A549 (cell line): ENCODE measurements at regions not wholly inside any gene's neighbourhood (a gene's known extent, or its start where the extent isn't known, plus 50 kb on each side); places are given as distances from the start of the nearest gene placed in this dataset.

Experiments used
- ATAC-seq, 2 experiments: fragments of 200-7000 bp in 1 of 2; fragments of >200 bp in 1 of 2; cut with Nextera tagmentation in 1 of 2; cut with Tn5 transposase in 1 of 2; 3 replicates each; pipeline versions ENCODE4 v1.8.0 to v1.9.1; 2018 to 2020; ENCODE audit warnings: mild to moderate bottlenecking in 1 of 2, moderate library complexity in 1 of 2
- CTCF ChIA-PET: fragments of 300-600 bp; sonication (Branson Sonifier 250); formaldehyde crosslinking; extraction: SDS; loops from one replicate; lab custom pipeline; 2021; ENCODE audit warnings: antibody characterized with exemption, inconsistent platforms; lab: Yijun Ruan, JAX
- POLR2A ChIA-PET: fragments of 350-600 bp; formaldehyde crosslinking; extraction: SDS; loops from one replicate; lab custom pipeline; 2021; ENCODE audit warnings: antibody characterized with exemption, inconsistent platforms; lab: Yijun Ruan, JAX
- DNase-seq, 2 experiments: peaks; one replicate each; pipeline versions ENCODE4 v3.0.0 to v3.0.0-alpha.2; 2011 to 2016; ENCODE audit warnings: low read depth in 1 of 2, low spot score in 1 of 2
- FAIRE-seq: peaks from 2 replicates; lab custom pipeline; 2011; peaks lifted over from hg19 to GRCh38; lab: Jason Lieb, UNC
- H3K27ac ChIP-seq, 2 experiments: fragments of >200 bp; sonication (Bioruptor Twin); formaldehyde crosslinking; 3 replicates each; pipeline ENCODE4 v1.5.1; 2016 to 2017
- H3K4me1 ChIP-seq: fragments of >200 bp; sonication (Bioruptor Twin); formaldehyde crosslinking; 3 replicates; pipeline ENCODE4 v1.6.1; 2016
- H3K4me2 ChIP-seq: fragments of >200 bp; sonication (Bioruptor Twin); formaldehyde crosslinking; 3 replicates; pipeline ENCODE4 v1.6.1; 2016
- H3K4me3 ChIP-seq: fragments of >200 bp; sonication (Bioruptor Twin); formaldehyde crosslinking; 3 replicates; pipeline ENCODE4 v1.5.1; 2016
- H3K9me3 ChIP-seq: fragments of >200 bp; sonication (Bioruptor Twin); formaldehyde crosslinking; 3 replicates; pipeline ENCODE4 v1.6.1; 2016
- CBX2 ChIP-seq: fragments of 200-600 bp; sonication (generic); IDR thresholded peaks from 2 replicates; pipeline ENCODE4 v1.6.1; 2016; ENCODE audit warnings: low read depth, mild to moderate bottlenecking, borderline replicate concordance
- CBX8 ChIP-seq: fragments of 200-600 bp; sonication (generic); IDR thresholded peaks from 2 replicates; pipeline ENCODE4 v1.6.1; 2016
- CEBPB ChIP-seq, 2 experiments: fragments of >200 bp in 1 of 2; sonication (Bioruptor Twin) in 1 of 2; formaldehyde crosslinking in 1 of 2; IDR thresholded peaks; 2 replicates each; pipeline ENCODE4 v1.6.1; 2012 to 2016
- CHD4 ChIP-seq: fragments of 200-600 bp; sonication (generic); IDR thresholded peaks from 2 replicates; pipeline ENCODE4 v1.6.1; 2016; ENCODE audit warnings: antibody characterized with exemption, mild to moderate bottlenecking, borderline replicate concordance
- EHMT2 ChIP-seq: fragments of 200-600 bp; sonication (generic); IDR thresholded peaks from 2 replicates; pipeline ENCODE4 v1.6.1; 2016; ENCODE audit warnings: antibody characterized with exemption, low read depth, mild to moderate bottlenecking, moderate library complexity
- FOSB ChIP-seq: fragments of 250-450 bp; sonication (Bioruptor Pico); IDR thresholded peaks from 2 replicates; pipeline ENCODE4 v1.5.0; 2020; ENCODE audit warnings: mild to moderate bottlenecking, moderate library complexity
- GATA3 ChIP-seq: IDR thresholded peaks from 2 replicates; pipeline ENCODE4 v1.6.1; 2012; ENCODE audit warnings: borderline replicate concordance
- HDAC2 ChIP-seq: fragments of 200-600 bp; sonication (generic); IDR thresholded peaks from 2 replicates; pipeline ENCODE4 v1.6.1; 2016
- HOXB5 ChIP-seq: fragments of 250-450 bp; sonication (Bioruptor Pico); IDR thresholded peaks from 2 replicates; pipeline ENCODE4 v1.5.0; 2020; ENCODE audit warnings: mild to moderate bottlenecking, moderate library complexity
- JUN ChIP-seq, 2 experiments: fragments of >200 bp; sonication (Bioruptor Twin); formaldehyde crosslinking; IDR thresholded peaks; 2 replicates in 1 of 2; 3 replicates in 1 of 2; pipeline ENCODE4 v1.6.1; 2016 to 2017
- JUNB ChIP-seq: fragments of >200 bp; sonication (Bioruptor Twin); formaldehyde crosslinking; IDR thresholded peaks from 2 replicates; pipeline ENCODE4 v1.6.1; 2016
- KDM5A ChIP-seq: fragments of 200-600 bp; sonication (generic); IDR thresholded peaks from 2 replicates; pipeline ENCODE4 v1.6.1; 2016; ENCODE audit warnings: antibody characterized with exemption, mild to moderate bottlenecking
- MAFK ChIP-seq: fragments of 450-650 bp; IDR thresholded peaks from 2 replicates; pipeline ENCODE4 v1.6.1; 2014; ENCODE audit not compliant: partially characterized antibody
- MAZ ChIP-seq: fragments of 150-350 bp; IDR thresholded peaks from 2 replicates; pipeline ENCODE4 v1.6.1; 2014; ENCODE audit warnings: antibody characterized with exemption, low read depth, low read length, borderline replicate concordance
- NPAS2 ChIP-seq: fragments of 250-450 bp; sonication (Bioruptor Pico); IDR thresholded peaks from 2 replicates; pipeline ENCODE4 v1.8.0; 2022; ENCODE audit warnings: mild to moderate bottlenecking, moderate library complexity, borderline replicate concordance
- NR3C1 ChIP-seq: fragments of >200 bp; sonication (Bioruptor Twin); formaldehyde crosslinking; IDR thresholded peaks from 3 replicates; pipeline ENCODE4 v1.6.1; 2017
- RAD21 ChIP-seq, 2 experiments: fragments of >200 bp in 1 of 2; sonication (Bioruptor Twin) in 1 of 2; formaldehyde crosslinking in 1 of 2; IDR thresholded peaks in 1 of 2; conservative IDR thresholded peaks in 1 of 2; 2 replicates in 1 of 2; 3 replicates in 1 of 2; pipeline ENCODE4 v1.6.1; 2012 to 2018; ENCODE audit warnings: inconsistent platforms in 1 of 2
- RARB ChIP-seq: fragments of 250-450 bp; sonication (Bioruptor Pico); IDR thresholded peaks from 2 replicates; pipeline ENCODE4 v1.8.0; 2021; ENCODE audit warnings: mild to moderate bottlenecking, moderate library complexity
- SMC3 ChIP-seq: fragments of >200 bp; sonication (Bioruptor Twin); formaldehyde crosslinking; IDR thresholded peaks from 3 replicates; pipeline ENCODE4 v1.6.1; 2018; ENCODE audit warnings: inconsistent platforms
- SREBF2 ChIP-seq: fragments of 450-650 bp; IDR thresholded peaks from 2 replicates; pipeline ENCODE4 v1.6.1; 2014; ENCODE audit warnings: mild to moderate bottlenecking, moderate library complexity
- TFCP2L1 ChIP-seq: fragments of 250-450 bp; sonication (Bioruptor Pico); IDR thresholded peaks from 2 replicates; pipeline ENCODE4 v1.5.0; 2021; ENCODE audit warnings: mild to moderate bottlenecking
- TP53 ChIP-seq: fragments of 250-450 bp; sonication (Bioruptor Pico); IDR thresholded peaks from 2 replicates; pipeline ENCODE4 v1.5.0; 2021; ENCODE audit warnings: mild to moderate bottlenecking, moderate library complexity
- ZFP36 ChIP-seq: fragments of 450-650 bp; IDR thresholded peaks from 2 replicates; pipeline ENCODE4 v1.6.1; 2014; ENCODE audit warnings: borderline replicate concordance; ENCODE audit not compliant: partially characterized antibody
- WGBS: methylation state at CpG from one replicate; pipeline ENCODE4 v1.1.6; 2017; ENCODE audit errors: missing lambda C conversion rate; 5-methylcytosine and 5-hydroxymethylcytosine counted together
- TF ChIP-seq, protein P1 (sequence below): IDR thresholded peaks from 2 replicates; pipeline ENCODE4 v1.6.1; 2012
- TF ChIP-seq, protein P2 (sequence below): fragments of 250-450 bp; sonication (Bioruptor Pico); IDR thresholded peaks from 2 replicates; pipeline ENCODE4 v1.5.0; 2020; ENCODE audit warnings: low read depth, mild to moderate bottlenecking, moderate library complexity
- TF ChIP-seq, protein P3 (sequence below): fragments of >200 bp; sonication (Bioruptor Twin); formaldehyde crosslinking; IDR thresholded peaks from 2 replicates; pipeline ENCODE4 v1.6.1; 2016
- TF ChIP-seq, protein P4 (sequence below): fragments of >200 bp; sonication (Bioruptor Twin); formaldehyde crosslinking; IDR thresholded peaks from 3 replicates; pipeline ENCODE4 v1.5.1; 2016
- TF ChIP-seq, protein P5 (sequence below): fragments of 450-650 bp; IDR thresholded peaks from 2 replicates; pipeline ENCODE4 v1.6.1; 2014; ENCODE audit warnings: antibody characterized with exemption

DNA sequence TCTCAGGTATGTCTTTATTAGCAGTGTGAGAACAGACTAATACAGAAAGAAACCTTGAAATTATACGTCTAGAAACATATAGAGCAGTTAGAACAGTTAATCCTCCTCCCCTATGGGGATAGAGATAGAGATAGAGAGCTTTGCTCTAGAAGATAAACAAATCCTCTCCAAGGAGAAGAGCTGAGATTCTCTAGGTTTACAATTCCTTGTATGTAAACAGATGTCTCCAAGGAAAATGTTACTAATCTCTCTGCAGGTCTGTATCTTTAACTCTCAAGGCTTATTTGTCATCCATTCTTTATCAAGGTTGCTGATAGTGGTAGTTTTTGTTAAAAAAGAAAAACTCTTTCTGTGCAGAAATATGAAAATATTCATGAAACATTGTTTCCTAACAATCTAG lies 282.1 kb upstream of the GIMD1 start (continued):
- no peak for TF ChIP-seq SMC3

DNA sequence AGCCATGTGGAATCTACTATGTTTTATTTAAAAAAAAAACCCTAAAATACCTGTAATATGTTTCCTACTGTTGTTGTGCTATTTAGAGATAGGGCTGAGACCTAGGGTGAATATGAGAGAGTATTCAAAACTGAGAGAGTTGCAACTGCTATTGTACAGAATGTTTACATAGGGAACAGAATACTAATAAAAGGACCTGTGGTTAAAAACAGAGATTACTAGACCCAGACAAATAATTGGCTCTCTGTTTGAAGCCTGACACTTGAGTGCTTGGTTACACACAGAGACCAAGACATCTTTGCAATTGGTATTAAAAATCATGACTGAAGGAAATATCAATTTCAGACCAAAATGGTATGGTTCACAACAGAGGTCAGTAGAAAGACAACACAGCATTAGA lies 278.9 kb upstream of the GIMD1 start:
- POLR2A ChIA-PET = no interaction called here
- DNase-seq (no peak), FAIRE-seq (no peak), ATAC-seq (no peak)
- no peak overlapping the region for H3K4me3 ChIP-seq
- no peaks in the 10 kb centered on the region for H3K9me3 ChIP-seq
- TF ChIP-seq MAZ = no peak
- TF ChIP-seq HOXB5 (CRISPR knock-in tag) = no peak
- no peak for TF ChIP-seq TP53 (CRISPR knock-in tag)
- TF ChIP-seq RARB (CRISPR knock-in tag) = no peak
- TF ChIP-seq HDAC2 = no peak
- no peak for TF ChIP-seq FOSB (CRISPR knock-in tag)
- TF ChIP-seq EHMT2 = no peak
- no peak for TF ChIP-seq ZFP36
- H3K27ac ChIP-seq = no peak overlapping the region
- no peak overlapping the region for H3K4me2 ChIP-seq
- no peaks in the 10 kb centered on the region for H3K4me1 ChIP-seq
- CTCF ChIA-PET = no interaction called here

DNA sequence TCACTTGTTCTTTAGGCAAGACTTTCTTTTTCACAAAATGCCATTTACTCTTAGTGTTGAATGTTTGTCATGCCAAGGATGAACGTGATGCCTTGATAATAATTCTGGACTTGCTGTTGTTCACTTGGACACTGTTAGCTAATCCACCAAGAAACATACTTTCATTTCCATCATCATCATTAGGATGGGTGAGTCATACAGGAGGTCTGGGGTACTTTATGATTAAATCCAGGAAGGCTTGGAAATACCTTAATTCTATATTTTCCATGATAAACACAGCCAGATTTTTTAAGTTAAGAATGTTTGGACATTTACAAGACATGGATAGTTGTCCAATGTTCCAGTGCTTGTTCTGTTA lies 260.7 kb upstream of the GIMD1 start:
- POLR2A ChIA-PET = no interaction called here

DNA sequence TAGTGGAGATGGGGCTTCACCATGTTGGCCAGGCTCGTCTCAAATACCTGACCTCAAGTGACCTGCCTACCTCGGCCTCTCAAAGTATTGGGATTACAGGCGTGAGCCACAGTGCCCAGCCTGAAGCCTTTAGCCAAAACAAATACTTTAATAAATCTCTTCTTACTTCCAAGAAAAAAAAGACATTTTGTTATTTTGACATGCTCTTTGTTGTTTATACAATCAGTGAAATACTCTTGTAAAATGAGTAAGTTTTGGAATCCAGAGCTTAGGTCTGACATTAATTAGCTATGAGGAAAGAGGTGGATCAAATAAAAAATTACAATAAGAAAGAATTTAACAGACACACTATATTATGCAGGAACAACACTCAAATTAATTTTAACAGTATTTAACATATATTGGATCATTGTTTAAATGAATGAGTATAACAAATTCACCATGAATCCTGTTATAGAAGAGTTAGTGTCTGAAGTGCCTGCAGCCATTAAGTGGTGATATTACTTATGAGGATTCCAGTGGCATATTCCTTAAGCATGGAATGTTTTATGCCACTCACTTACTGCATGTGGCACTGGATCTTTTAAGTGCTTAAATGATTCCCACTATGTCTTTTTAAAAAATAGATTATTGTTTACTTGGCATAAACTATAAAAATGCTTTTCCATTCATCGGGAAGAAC lies 260.1 kb upstream of the GIMD1 start:
- no peak overlapping the region for H3K4me2 ChIP-seq
- FAIRE-seq (no peak), ATAC-seq (no peak), DNase-seq (no peak)
- TF ChIP-seq TP53 (CRISPR knock-in tag) (no peak), JUNB (no peak), GATA3 (no peak), CBX8 (no peak), HDAC2 (no peak), NR3C1 (no peak), TFCP2L1 (no peak), MAFK (no peak), HOXB5 (CRISPR knock-in tag) (no peak), JUN (IDR thresholded peaks at IDR 0.05) (no peak)
- TF ChIP-seq, protein P1, sequence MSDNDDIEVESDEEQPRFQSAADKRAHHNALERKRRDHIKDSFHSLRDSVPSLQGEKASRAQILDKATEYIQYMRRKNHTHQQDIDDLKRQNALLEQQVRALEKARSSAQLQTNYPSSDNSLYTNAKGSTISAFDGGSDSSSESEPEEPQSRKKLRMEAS = no peak
- TF ChIP-seq, protein P2, sequence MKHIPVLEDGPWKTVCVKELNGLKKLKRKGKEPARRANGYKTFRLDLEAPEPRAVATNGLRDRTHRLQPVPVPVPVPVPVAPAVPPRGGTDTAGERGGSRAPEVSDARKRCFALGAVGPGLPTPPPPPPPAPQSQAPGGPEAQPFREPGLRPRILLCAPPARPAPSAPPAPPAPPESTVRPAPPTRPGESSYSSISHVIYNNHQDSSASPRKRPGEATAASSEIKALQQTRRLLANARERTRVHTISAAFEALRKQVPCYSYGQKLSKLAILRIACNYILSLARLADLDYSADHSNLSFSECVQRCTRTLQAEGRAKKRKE (CRISPR knock-in tag) = no peak
- TF ChIP-seq, protein P3, sequence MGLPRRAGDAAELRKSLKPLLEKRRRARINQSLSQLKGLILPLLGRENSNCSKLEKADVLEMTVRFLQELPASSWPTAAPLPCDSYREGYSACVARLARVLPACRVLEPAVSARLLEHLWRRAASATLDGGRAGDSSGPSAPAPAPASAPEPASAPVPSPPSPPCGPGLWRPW = no peak
- WGBS = 36% methylated on average over 4 of the region's 4 CpGs
- H3K4me3 ChIP-seq = no peak overlapping the region
- H3K4me1 ChIP-seq = no peaks in the 10 kb centered on the region
- CTCF ChIA-PET = no interaction called here
- no peaks in the 10 kb centered on the region for H3K9me3 ChIP-seq
- POLR2A ChIA-PET = no interaction called here
- H3K27ac ChIP-seq = no peak overlapping the region

More for the DNA sequence above, 260.7 kb upstream of the GIMD1 start:
- WGBS = 0% methylated on average over 1 of the region's 1 CpG
- Histone ChIP-seq H3K4me1 (no peaks in the 10 kb centered on the region), H3K9me3 (no peaks in the 10 kb centered on the region), H3K27ac (no peak overlapping the region), H3K4me3 (no peak overlapping the region), H3K4me2 (no peak overlapping the region)
- ATAC-seq (no peak), DNase-seq (no peak), FAIRE-seq (no peak)
- CTCF ChIA-PET = no interaction called here
- TF ChIP-seq SREBF2 = no peak
- TF ChIP-seq GATA3 = no peak
- TF ChIP-seq, protein P4, sequence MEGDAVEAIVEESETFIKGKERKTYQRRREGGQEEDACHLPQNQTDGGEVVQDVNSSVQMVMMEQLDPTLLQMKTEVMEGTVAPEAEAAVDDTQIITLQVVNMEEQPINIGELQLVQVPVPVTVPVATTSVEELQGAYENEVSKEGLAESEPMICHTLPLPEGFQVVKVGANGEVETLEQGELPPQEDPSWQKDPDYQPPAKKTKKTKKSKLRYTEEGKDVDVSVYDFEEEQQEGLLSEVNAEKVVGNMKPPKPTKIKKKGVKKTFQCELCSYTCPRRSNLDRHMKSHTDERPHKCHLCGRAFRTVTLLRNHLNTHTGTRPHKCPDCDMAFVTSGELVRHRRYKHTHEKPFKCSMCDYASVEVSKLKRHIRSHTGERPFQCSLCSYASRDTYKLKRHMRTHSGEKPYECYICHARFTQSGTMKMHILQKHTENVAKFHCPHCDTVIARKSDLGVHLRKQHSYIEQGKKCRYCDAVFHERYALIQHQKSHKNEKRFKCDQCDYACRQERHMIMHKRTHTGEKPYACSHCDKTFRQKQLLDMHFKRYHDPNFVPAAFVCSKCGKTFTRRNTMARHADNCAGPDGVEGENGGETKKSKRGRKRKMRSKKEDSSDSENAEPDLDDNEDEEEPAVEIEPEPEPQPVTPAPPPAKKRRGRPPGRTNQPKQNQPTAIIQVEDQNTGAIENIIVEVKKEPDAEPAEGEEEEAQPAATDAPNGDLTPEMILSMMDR = no peak
- TF ChIP-seq NPAS2 (CRISPR knock-in tag) = no peak
- TF ChIP-seq KDM5A = no peak
- TF ChIP-seq TP53 (CRISPR knock-in tag) = no peak
- TF ChIP-seq, protein P5, sequence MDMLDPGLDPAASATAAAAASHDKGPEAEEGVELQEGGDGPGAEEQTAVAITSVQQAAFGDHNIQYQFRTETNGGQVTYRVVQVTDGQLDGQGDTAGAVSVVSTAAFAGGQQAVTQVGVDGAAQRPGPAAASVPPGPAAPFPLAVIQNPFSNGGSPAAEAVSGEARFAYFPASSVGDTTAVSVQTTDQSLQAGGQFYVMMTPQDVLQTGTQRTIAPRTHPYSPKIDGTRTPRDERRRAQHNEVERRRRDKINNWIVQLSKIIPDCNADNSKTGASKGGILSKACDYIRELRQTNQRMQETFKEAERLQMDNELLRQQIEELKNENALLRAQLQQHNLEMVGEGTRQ = no peak
- TF ChIP-seq CHD4 = no peak
- no peak for TF ChIP-seq CEBPB (IDR thresholded peaks at IDR 0.05)
- TF ChIP-seq ZFP36 = no peak
- TF ChIP-seq CBX2 = no peak
- TF ChIP-seq RAD21 (conservative IDR thresholded peaks at IDR 0.05 in 1 of 2, IDR thresholded peaks at IDR 0.05 in 1 of 2) = no peak
